HG02588 (cell line): ENCODE measurements at regions not wholly inside any gene's neighbourhood (a gene's known extent, or its start where the extent isn't known, plus 50 kb on each side); places are given as distances from the start of the nearest gene placed in this dataset.

Source experiments
- ATAC-seq: cut with Tn5 transposase; IDR thresholded peaks from one replicate; pipeline ENCODE4 v1.9.1; 2021; ENCODE audit warnings: mild to moderate bottlenecking, moderate library complexity; ENCODE audit not compliant: unreplicated experiment

DNA sequence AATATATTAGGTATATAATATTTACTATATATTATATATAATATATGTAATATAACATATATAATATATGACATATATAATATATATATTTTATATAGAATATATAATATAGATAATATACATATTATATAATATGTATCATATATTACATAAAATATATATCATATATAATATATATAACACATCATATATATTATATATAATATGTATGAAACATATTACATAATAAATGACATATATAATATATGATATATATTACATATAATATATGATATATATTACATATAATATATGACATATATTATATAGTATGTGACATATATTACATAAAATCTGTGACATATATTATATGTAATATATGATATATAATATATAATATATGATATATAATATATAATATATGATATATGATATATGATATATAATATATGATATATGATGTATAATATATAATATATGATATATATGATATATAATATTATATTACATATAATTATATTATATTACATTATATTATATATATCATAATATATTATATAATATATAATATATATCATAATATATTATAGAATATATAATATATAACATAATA is 119.5 kb upstream of the RIMBP3 start:
- ATAC-seq, result no peak

DNA sequence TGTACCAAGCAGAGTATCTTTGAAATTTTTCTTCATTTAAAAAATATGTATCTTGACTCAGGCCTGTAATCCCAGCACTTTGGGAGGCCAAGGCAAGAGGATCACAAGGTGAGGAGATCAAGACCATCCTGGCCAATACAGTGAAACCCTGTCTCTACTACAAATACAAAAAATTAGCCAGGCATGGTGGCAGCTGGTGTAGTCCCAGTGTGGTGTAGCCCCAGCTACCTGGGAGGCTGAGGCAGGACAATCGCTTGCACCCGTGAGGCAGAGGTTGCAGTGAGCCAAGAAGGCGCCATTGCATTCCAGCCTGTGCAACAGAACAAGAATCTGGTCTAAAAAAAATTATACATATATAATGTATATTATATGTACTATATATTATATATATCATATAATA is 118.7 kb upstream of the RIMBP3 start:
- ATAC-seq, result peak; percentile 98
